PC-3 (cell line): ENCODE measurements at regions not wholly inside any gene's neighbourhood (a gene's known extent, or its start where the extent isn't known, plus 50 kb on each side); places are given as distances from the start of the nearest gene placed in this dataset.

ENCODE experiments used
- ATAC-seq: fragments of 200-7000 bp; cut with Tn5 transposase; 2 replicates; pipeline ENCODE4 v1.9.1; 2020; ENCODE audit warnings: mild to moderate bottlenecking, moderate library complexity
- BruUV-seq: library from RNA; stranded (reverse); fragments of 400-500 nt; replicated peaks from 2 replicates; lab custom pipeline; 2021; lab: Mats Ljungman, UMichigan
- CTCF ChIA-PET: fragments of 300-600 bp; sonication (Branson Sonifier 250); formaldehyde crosslinking; loops from one replicate; lab custom pipeline; 2022; ENCODE audit warnings: antibody characterized with exemption; lab: Charles Lee
- POLR2A ChIA-PET: fragments of 300-600 bp; sonication (Branson Sonifier 250); formaldehyde crosslinking; loops from one replicate; lab custom pipeline; 2022; ENCODE audit warnings: antibody characterized with exemption; ENCODE audit not compliant: unreplicated experiment; lab: Charles Lee
- DNase-seq: peaks from one replicate; pipeline ENCODE4 v3.0.0-alpha.2; 2015
- H2AFZ ChIP-seq: fragments of 300-600 bp; sonication (generic); 2 replicates; pipeline ENCODE4 v1.6.0; 2016; ENCODE audit warnings: antibody characterized with exemption, low read length
- H3F3A ChIP-seq: fragments of 300-600 bp; sonication (generic); one replicate; pipeline ENCODE4 v1.6.0; 2017; ENCODE audit warnings: antibody characterized with exemption, low read length, control low read depth, mild to moderate bottlenecking; ENCODE audit not compliant: unreplicated experiment
- H3K27ac ChIP-seq: fragments of 300-600 bp; sonication (generic); 2 replicates; pipeline ENCODE4 v1.5.1; 2016; ENCODE audit warnings: mild to moderate bottlenecking, low read length
- H3K27me3 ChIP-seq: fragments of 300-600 bp; sonication (generic); 2 replicates; pipeline ENCODE4 v1.6.1; 2016; ENCODE audit warnings: low read length, mixed read lengths
- H3K36me3 ChIP-seq: fragments of 300-600 bp; sonication (generic); 2 replicates; pipeline ENCODE4 v1.6.1; 2016; ENCODE audit warnings: low read depth, mixed run types, low read length, mixed read lengths
- H3K4me1 ChIP-seq: fragments of 300-600 bp; sonication (generic); 2 replicates; pipeline ENCODE4 v1.5.1; 2016; ENCODE audit warnings: low read length; ENCODE audit not compliant: insufficient read depth
- H3K4me2 ChIP-seq: fragments of 300-600 bp; sonication (generic); 2 replicates; pipeline ENCODE4 v1.6.0; 2016; ENCODE audit warnings: low read length
- H3K4me3 ChIP-seq: fragments of 300-600 bp; sonication (generic); 2 replicates; pipeline ENCODE4 v1.5.1; 2016; ENCODE audit warnings: mild to moderate bottlenecking, low read length, mixed read lengths
- H3K79me2 ChIP-seq: fragments of 300-600 bp; sonication (generic); 2 replicates; pipeline ENCODE4 v1.6.1; 2017; ENCODE audit warnings: low read length, mixed read lengths
- H3K9ac ChIP-seq: fragments of 300-600 bp; sonication (generic); 2 replicates; pipeline ENCODE4 v1.6.0; 2016; ENCODE audit warnings: mild to moderate bottlenecking, low read length
- H3K9me2 ChIP-seq: fragments of 300-600 bp; sonication (generic); replicated peaks from 2 replicates; pipeline ENCODE4 v1.6.1; 2016; ENCODE audit warnings: mixed run types, low read length, mixed read lengths
- H3K9me3 ChIP-seq: fragments of 300-600 bp; sonication (generic); 2 replicates; pipeline ENCODE4 v1.6.1; 2016; ENCODE audit warnings: low read length, mixed read lengths
- H4K20me1 ChIP-seq: fragments of 300-600 bp; sonication (generic); 2 replicates; pipeline ENCODE4 v1.6.1; 2016; ENCODE audit warnings: low read length, mixed read lengths
- EZH2 ChIP-seq: fragments of 300-600 bp; sonication (generic); IDR thresholded peaks from one replicate; pipeline ENCODE4 v1.6.1; 2017; ENCODE audit warnings: antibody characterized with exemption, mild to moderate bottlenecking, low read length; ENCODE audit not compliant: unreplicated experiment
- EZH2phosphoT487 ChIP-seq: fragments of 300-600 bp; sonication (generic); IDR thresholded peaks from 2 replicates; pipeline ENCODE4 v1.6.1; 2018; ENCODE audit warnings: mild to moderate bottlenecking, antibody characterized with exemption, low read length, borderline replicate concordance
- intact Hi-C: fragments of 100-400 bp; cut with micrococcal nuclease; formaldehyde crosslinking; loops from 2 replicates; pipeline ENCODE4 v1.9.0; 2023
- TF ChIP-seq, protein P1 (sequence below): fragments of 300-600 bp; sonication (generic); conservative IDR thresholded peaks from 2 replicates; pipeline ENCODE4 v1.5.1; 2017; ENCODE audit warnings: antibody characterized with exemption, low read depth, mild to moderate bottlenecking, low read length

DNA sequence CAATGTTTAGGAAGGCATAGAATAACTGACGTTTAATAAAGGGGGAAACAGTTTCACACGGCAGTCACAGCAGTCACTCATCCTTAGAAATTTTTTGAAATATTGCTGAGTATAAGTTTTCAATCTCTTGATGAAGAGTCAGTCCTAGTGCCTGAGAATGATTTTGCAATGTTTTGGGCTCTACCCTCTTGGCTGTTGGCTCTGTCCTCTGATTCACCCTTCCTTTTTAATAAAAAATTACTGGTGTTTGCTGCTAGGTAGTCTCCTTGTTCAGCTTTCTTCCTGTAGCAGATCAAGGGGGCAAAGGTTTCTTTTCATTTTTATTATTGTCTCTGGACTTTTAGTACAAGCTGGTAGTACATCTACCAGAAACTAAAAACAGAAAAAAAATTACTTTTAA lies 194.3 kb upstream of the ANO3 start:
- TF ChIP-seq EZH2 (no peak), EZH2phosphoT487 (no peak)
- TF ChIP-seq, protein P1, sequence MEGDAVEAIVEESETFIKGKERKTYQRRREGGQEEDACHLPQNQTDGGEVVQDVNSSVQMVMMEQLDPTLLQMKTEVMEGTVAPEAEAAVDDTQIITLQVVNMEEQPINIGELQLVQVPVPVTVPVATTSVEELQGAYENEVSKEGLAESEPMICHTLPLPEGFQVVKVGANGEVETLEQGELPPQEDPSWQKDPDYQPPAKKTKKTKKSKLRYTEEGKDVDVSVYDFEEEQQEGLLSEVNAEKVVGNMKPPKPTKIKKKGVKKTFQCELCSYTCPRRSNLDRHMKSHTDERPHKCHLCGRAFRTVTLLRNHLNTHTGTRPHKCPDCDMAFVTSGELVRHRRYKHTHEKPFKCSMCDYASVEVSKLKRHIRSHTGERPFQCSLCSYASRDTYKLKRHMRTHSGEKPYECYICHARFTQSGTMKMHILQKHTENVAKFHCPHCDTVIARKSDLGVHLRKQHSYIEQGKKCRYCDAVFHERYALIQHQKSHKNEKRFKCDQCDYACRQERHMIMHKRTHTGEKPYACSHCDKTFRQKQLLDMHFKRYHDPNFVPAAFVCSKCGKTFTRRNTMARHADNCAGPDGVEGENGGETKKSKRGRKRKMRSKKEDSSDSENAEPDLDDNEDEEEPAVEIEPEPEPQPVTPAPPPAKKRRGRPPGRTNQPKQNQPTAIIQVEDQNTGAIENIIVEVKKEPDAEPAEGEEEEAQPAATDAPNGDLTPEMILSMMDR, result no peak
- H3K27me3 ChIP-seq, result peaks cover 7% of the 10 kb centered on the region; the same call in 1 of the 2 replicates

DNA sequence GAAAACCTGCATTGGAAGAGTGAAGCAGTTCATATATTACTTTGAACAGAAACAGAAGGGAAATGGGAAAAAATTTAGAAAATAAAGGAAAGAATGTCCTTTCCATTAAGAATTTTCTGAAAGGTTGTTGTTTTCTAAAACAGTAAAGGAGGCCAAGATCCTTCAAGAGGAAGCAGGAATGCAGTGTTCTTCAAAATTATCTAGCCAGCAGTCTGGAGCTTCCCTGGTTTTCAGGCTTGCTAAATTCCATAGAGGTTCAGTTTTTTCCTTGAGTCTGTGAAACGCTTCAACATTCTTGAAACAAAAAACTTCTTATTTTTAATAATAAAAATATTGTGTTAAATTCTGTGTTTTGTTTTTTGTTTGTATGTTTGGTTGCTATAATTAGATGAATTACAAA lies 189.0 kb upstream of the ANO3 start:
- H3K4me3 ChIP-seq, result no peak overlapping the region
- H3K9me3 ChIP-seq, result no peaks in the 10 kb centered on the region
- H3K79me2 ChIP-seq, result no peaks in the 10 kb centered on the region
- ATAC-seq (no peak), DNase-seq (no peak)
- H3K27me3 ChIP-seq, result peaks cover 7% of the 10 kb centered on the region; the same call in 1 of the 2 replicates
- CTCF ChIA-PET, result no interaction called here
- H2AFZ ChIP-seq, result no peak overlapping the region
- no peak overlapping the region for H3K27ac ChIP-seq
- no TSS peak for BruUV-seq
- H3K9ac ChIP-seq, result no peak overlapping the region
- POLR2A ChIA-PET, result no interaction called here
- no peaks in the 10 kb centered on the region for H3K9me2 ChIP-seq
- H3K36me3 ChIP-seq, result no peaks in the 10 kb centered on the region
- no peak overlapping the region for H3K4me2 ChIP-seq
- H3K4me1 ChIP-seq, result peaks cover 5% of the 10 kb centered on the region; the same call in 1 of the 2 replicates
- no peaks in the 10 kb centered on the region for H4K20me1 ChIP-seq
- intact Hi-C loops, result no loop called here
- TF ChIP-seq, protein P1, result no peak
- no peak for TF ChIP-seq EZH2phosphoT487
- no peak for TF ChIP-seq EZH2
- H3F3A ChIP-seq, result no peaks in the 10 kb centered on the region

More for the DNA sequence above, 194.3 kb upstream of the ANO3 start:
- no peaks in the 10 kb centered on the region for H4K20me1 ChIP-seq
- BruUV-seq, result no TSS peak
- H2AFZ ChIP-seq, result no peak overlapping the region
- H3K9me3 ChIP-seq, result no peaks in the 10 kb centered on the region
- H3F3A ChIP-seq, result no peaks in the 10 kb centered on the region
- no peak overlapping the region for H3K27ac ChIP-seq
- DNase-seq, result no peak
- no peak overlapping the region for H3K4me2 ChIP-seq
- no peak for ATAC-seq
- H3K9ac ChIP-seq, result no peak overlapping the region
- H3K4me3 ChIP-seq, result no peak overlapping the region
- no peaks in the 10 kb centered on the region for H3K36me3 ChIP-seq
- ChIA-PET POLR2A (no interaction called here), CTCF (no interaction called here)
- intact Hi-C loops, result no loop called here
- no peaks in the 10 kb centered on the region for H3K9me2 ChIP-seq
- no peaks in the 10 kb centered on the region for H3K79me2 ChIP-seq
- no peaks in the 10 kb centered on the region for H3K4me1 ChIP-seq

DNA sequence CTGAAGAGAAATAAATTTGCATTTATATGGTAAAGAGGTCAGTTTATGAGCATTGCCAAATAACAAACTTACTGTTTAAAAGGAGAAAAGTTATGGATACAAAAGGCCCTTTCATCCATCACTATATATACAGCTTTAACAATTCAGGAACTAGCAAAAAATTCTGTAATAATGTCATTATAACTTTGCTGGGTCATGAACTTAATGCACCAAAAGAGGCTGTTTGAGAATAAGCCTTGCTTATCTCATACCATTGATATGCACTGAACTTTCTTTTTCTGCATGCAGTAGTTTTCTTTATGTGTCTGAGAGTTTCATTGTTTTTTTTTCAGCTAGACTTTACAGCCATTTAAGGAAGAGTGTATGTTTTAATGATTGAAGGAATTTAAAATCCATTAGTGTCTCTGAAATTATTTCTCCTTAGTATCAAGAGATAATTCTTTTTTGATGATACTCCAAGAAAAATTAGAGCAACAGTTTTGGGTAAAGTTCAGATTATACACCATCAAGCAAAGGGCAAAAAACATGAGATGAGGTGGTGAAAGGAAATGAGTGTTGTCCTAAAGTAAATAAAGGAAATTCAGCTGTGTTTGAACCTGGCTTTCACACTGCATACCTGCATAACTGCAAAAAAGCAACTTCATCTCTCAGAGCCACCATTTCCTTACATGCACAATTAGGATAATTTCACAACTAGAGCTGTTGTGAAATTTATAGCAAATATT lies 188.2 kb upstream of the ANO3 start:
- no peak for TF ChIP-seq EZH2
- no peak for TF ChIP-seq EZH2phosphoT487
- TF ChIP-seq, protein P1, result no peak
- H3K4me2 ChIP-seq, result no peak overlapping the region
- H3K27me3 ChIP-seq, result peaks cover 7% of the 10 kb centered on the region; the same call in 1 of the 2 replicates
- DNase-seq (peak; percentile 25), ATAC-seq (peak; percentile 40; the same call in 1 of the 2 replicates)
- H3K79me2 ChIP-seq, result no peaks in the 10 kb centered on the region
- H3F3A ChIP-seq, result no peaks in the 10 kb centered on the region
- peaks cover 5% of the 10 kb centered on the region; the same call in 1 of the 2 replicates for H3K4me1 ChIP-seq
- H3K4me3 ChIP-seq, result no peak overlapping the region
- H3K36me3 ChIP-seq, result no peaks in the 10 kb centered on the region
- no TSS peak for BruUV-seq
- H3K9me2 ChIP-seq, result no peaks in the 10 kb centered on the region
- ChIA-PET CTCF (no interaction called here), POLR2A (no interaction called here)
- no peaks in the 10 kb centered on the region for H4K20me1 ChIP-seq
- intact Hi-C loops, result no loop called here
- H3K9ac ChIP-seq, result no peak overlapping the region
- H2AFZ ChIP-seq, result no peak overlapping the region
- H3K27ac ChIP-seq, result no peak overlapping the region
- H3K9me3 ChIP-seq, result no peaks in the 10 kb centered on the region
